GM12878 (cell line): ENCODE measurements at regions not wholly inside any gene's neighbourhood (a gene's known extent, or its start where the extent isn't known, plus 50 kb on each side); places are given as distances from the start of the nearest gene placed in this dataset.
A peak's percentile ranks its signal among the peaks of the same experiment; 100 is the strongest.

Experiments
- ATAC-seq: fragments of 200-7000 bp; cut with Tn5 transposase; 3 replicates; pipeline ENCODE4 v1.9.1; 2020; ENCODE audit warnings: mild to moderate bottlenecking, moderate library complexity
- BruUV-seq: library from RNA; stranded (reverse); fragments of 400-500 nt; replicated peaks from 2 replicates; lab custom pipeline; 2021; lab: Mats Ljungman, UMichigan
- CTCF ChIA-PET: fragments of 300-600 bp; sonication (Branson Sonifier 250); formaldehyde crosslinking; extraction: SDS; loops from one replicate; lab custom pipeline; 2021; ENCODE audit warnings: inconsistent platforms; lab: Yijun Ruan, JAX
- POLR2A ChIA-PET: fragments of 350-600 bp; formaldehyde crosslinking; extraction: SDS; loops from one replicate; lab custom pipeline; 2021; ENCODE audit warnings: inconsistent platforms; lab: Charles Lee
- RAD21 ChIA-PET: fragments of 300-600 bp; sonication (Branson Sonifier 250); formaldehyde crosslinking; loops from one replicate; lab custom pipeline; 2023; ENCODE audit warnings: antibody characterized with exemption; ENCODE audit not compliant: unreplicated experiment; lab: Charles Lee
- SMC1A ChIA-PET: fragments of 300-600 bp; sonication (Branson Sonifier 250); formaldehyde crosslinking; loops from one replicate; lab custom pipeline; 2023; ENCODE audit not compliant: unreplicated experiment, uncharacterized antibody; lab: Charles Lee
- DNase-seq: peaks from one replicate; pipeline ENCODE4 v3.0.0-alpha.2; 2011; ENCODE audit warnings: low read depth, low spot score
- FAIRE-seq: peaks from 3 replicates; lab custom pipeline; 2011; peaks lifted over from hg19 to GRCh38; lab: Jason Lieb, UNC
- H2AFZ ChIP-seq: 2 replicates; pipeline ENCODE4 v1.6.0; 2011; ENCODE audit warnings: low read depth, low read length, control low read depth; ENCODE audit not compliant: control insufficient read depth
- H3K27ac ChIP-seq: 2 replicates; pipeline ENCODE4 v1.5.1; 2011; ENCODE audit warnings: control low read depth; ENCODE audit not compliant: control insufficient read depth, insufficient read depth
- H3K27me3 ChIP-seq, 2 experiments: replicated peaks in 1 of 2; 2 replicates each; pipeline versions ENCODE4 v1.6.0 to v1.6.1; 2011; ENCODE audit warnings: low read length in 1 of 2; ENCODE audit not compliant: control insufficient read depth in 2 of 2, insufficient read depth in 2 of 2
- H3K36me3 ChIP-seq, 2 experiments: 2 replicates each; pipeline ENCODE4 v1.5.1; 2011; ENCODE audit warnings: low read length in 1 of 2; ENCODE audit not compliant: control insufficient read depth in 2 of 2, insufficient read depth in 2 of 2
- H3K4me1 ChIP-seq: 2 replicates; pipeline ENCODE4 v1.6.1; 2011; ENCODE audit warnings: mild to moderate bottlenecking, low read length, moderate library complexity, mixed read lengths; ENCODE audit not compliant: control insufficient read depth, insufficient read depth
- H3K4me2 ChIP-seq: 2 replicates; pipeline ENCODE4 v1.6.0; 2011; ENCODE audit warnings: control low read depth; ENCODE audit not compliant: control insufficient read depth, insufficient read depth
- H3K4me3 ChIP-seq: fragments of 200-600 bp; sonication (generic); 2 replicates; pipeline ENCODE4 v1.5.1; 2016
- H3K79me2 ChIP-seq: 2 replicates; pipeline ENCODE4 v1.6.0; 2011; ENCODE audit warnings: low read length; ENCODE audit not compliant: control insufficient read depth, insufficient read depth
- H3K9ac ChIP-seq: 2 replicates; pipeline ENCODE4 v1.8.0; 2011; ENCODE audit warnings: low read length, control low read depth, mixed read lengths; ENCODE audit not compliant: control insufficient read depth, insufficient read depth
- H3K9me3 ChIP-seq: replicated peaks from 3 replicates; pipeline ENCODE4 v1.5.1; 2011; ENCODE audit warnings: mild to moderate bottlenecking, low read length; ENCODE audit not compliant: control insufficient read depth, insufficient read depth
- H4K20me1 ChIP-seq: 2 replicates; pipeline ENCODE4 v1.6.0; 2011; ENCODE audit not compliant: control insufficient read depth, insufficient read depth
- BHLHE40 ChIP-seq, 2 experiments: fragments of 450-650 bp in 1 of 2; IDR thresholded peaks; 2 replicates each; pipeline ENCODE4 v1.6.1; 2011 to 2017; ENCODE audit warnings: low read depth in 2 of 2, borderline replicate concordance in 1 of 2, improper control_type of control experiment in 1 of 2, low read length in 1 of 2, mild to moderate bottlenecking in 1 of 2
- CHD1 ChIP-seq: IDR thresholded peaks from 2 replicates; pipeline ENCODE4 v1.6.1; 2012; ENCODE audit warnings: low read depth, low read length, improper control_type of control experiment
- CHD4 ChIP-seq: fragments of 200-600 bp; sonication (generic); IDR thresholded peaks from 2 replicates; pipeline ENCODE4 v1.6.1; 2016; ENCODE audit warnings: mild to moderate bottlenecking
- ETV6 ChIP-seq, 2 experiments: fragments of 450-650 bp in 1 of 2; IDR thresholded peaks in 1 of 2; conservative IDR thresholded peaks in 1 of 2; 2 replicates each; pipeline ENCODE4 v1.6.1; 2014; ENCODE audit warnings: antibody characterized with exemption in 1 of 2, borderline replicate concordance in 1 of 2, low read depth in 1 of 2, mild to moderate bottlenecking in 1 of 2, moderate library complexity in 1 of 2
- GABPA ChIP-seq: IDR thresholded peaks from 2 replicates; pipeline ENCODE4 v1.6.1; 2014; ENCODE audit warnings: antibody characterized with exemption, low read depth, mild to moderate bottlenecking, inconsistent platforms
- HCFC1 ChIP-seq: fragments of 150-350 bp; IDR thresholded peaks from 2 replicates; pipeline ENCODE4 v1.6.1; 2014; ENCODE audit warnings: low read length
- KDM1A ChIP-seq: fragments of 200-600 bp; sonication (generic); IDR thresholded peaks from 2 replicates; pipeline ENCODE4 v1.6.1; 2016; ENCODE audit warnings: borderline replicate concordance
- LARP7 ChIP-seq: fragments of 450-650 bp; IDR thresholded peaks from 2 replicates; pipeline ENCODE4 v1.6.1; 2017; ENCODE audit warnings: mild to moderate bottlenecking
- MEF2B ChIP-seq: fragments of 450-650 bp; IDR thresholded peaks from 2 replicates; pipeline ENCODE4 v1.6.1; 2018; ENCODE audit warnings: mild to moderate bottlenecking, moderate library complexity; ENCODE audit not compliant: partially characterized antibody, poor library complexity, severe bottlenecking
- MTA2 ChIP-seq: fragments of 450-650 bp; IDR thresholded peaks from 2 replicates; pipeline ENCODE4 v1.6.1; 2016; ENCODE audit warnings: low read depth, mild to moderate bottlenecking, moderate library complexity
- MTA3 ChIP-seq: IDR thresholded peaks from 2 replicates; pipeline ENCODE4 v1.6.1; 2012; ENCODE audit warnings: low read length, inconsistent platforms, borderline replicate concordance
- NFXL1 ChIP-seq: fragments of 450-650 bp; IDR thresholded peaks from 2 replicates; pipeline ENCODE4 v1.6.1; 2017; ENCODE audit warnings: antibody characterized with exemption, mild to moderate bottlenecking, borderline replicate concordance
- PML ChIP-seq: IDR thresholded peaks from 2 replicates; pipeline ENCODE4 v1.6.1; 2012; ENCODE audit warnings: low read length, inconsistent platforms
- POU2F2 ChIP-seq: IDR thresholded peaks from 3 replicates; pipeline ENCODE4 v1.6.1; 2011; ENCODE audit warnings: low read depth, mild to moderate bottlenecking, low read length, borderline replicate concordance
- SMARCA5 ChIP-seq: fragments of 450-650 bp; IDR thresholded peaks from 2 replicates; pipeline ENCODE4 v1.6.1; 2017; ENCODE audit warnings: mild to moderate bottlenecking
- SPI1 ChIP-seq: IDR thresholded peaks from 2 replicates; pipeline ENCODE4 v1.6.1; 2011; ENCODE audit warnings: low read depth, mild to moderate bottlenecking, low read length, moderate library complexity, borderline replicate concordance; ENCODE audit not compliant: insufficient read depth
- SREBF2 ChIP-seq: IDR thresholded peaks from 2 replicates; pipeline ENCODE4 v1.6.1; 2012; ENCODE audit warnings: mild to moderate bottlenecking, low read length
- in situ Hi-C: fragments of 300-500 bp; cut with MboI; formaldehyde crosslinking; loops from 9 replicates; pipeline ENCODE4 v1.14.3; 2018; ENCODE audit warnings: mixed read lengths
- intact Hi-C: fragments of 100-400 bp; cut with micrococcal nuclease; formaldehyde crosslinking; loops from one replicate; pipeline ENCODE4 v1.14.2; 2022; ENCODE audit not compliant: unreplicated experiment
- TF ChIP-seq, protein P1 (sequence below): IDR thresholded peaks from 2 replicates; pipeline ENCODE4 v1.6.1; 2012; ENCODE audit warnings: mild to moderate bottlenecking, low read depth, low read length
- TF ChIP-seq, protein P2 (sequence below): fragments of 450-650 bp; IDR thresholded peaks from 2 replicates; pipeline ENCODE4 v1.6.1; 2017; ENCODE audit warnings: low read depth, mild to moderate bottlenecking, moderate library complexity
- TF ChIP-seq, protein P3 (sequence below): fragments of 450-650 bp; IDR thresholded peaks from 2 replicates; pipeline ENCODE4 v1.6.1; 2014; ENCODE audit warnings: mild to moderate bottlenecking

DNA sequence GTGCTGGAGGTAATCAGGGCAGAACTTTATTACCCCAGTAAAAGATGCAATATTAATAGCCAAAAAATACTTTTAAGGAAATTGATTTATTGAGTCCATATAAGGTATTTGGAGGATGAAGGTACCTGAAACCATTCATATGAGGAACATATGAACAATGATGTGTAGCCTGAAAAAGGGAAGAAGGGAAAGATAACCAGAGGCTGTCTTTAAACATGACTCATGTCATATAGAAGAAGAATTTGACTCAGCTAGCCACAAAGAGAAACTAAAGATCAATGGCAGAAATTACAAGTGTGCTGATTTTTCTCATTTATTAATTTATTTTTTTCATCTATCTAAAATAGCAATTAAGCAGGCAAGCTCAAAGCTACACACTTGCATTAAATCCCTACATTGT, 136.2 kb upstream of the DUSP10 start:
- peaks cover 22% of the 10 kb centered on the region for H3K4me1 ChIP-seq
- intact Hi-C loops (loop anchor here (2.0 to 5.0 kb wide), 2 partner anchors 86 to 101 kb away; no protein-coding TSS in a partner anchor), in situ Hi-C loops (no loop called here)
- no peak overlapping the region for H2AFZ ChIP-seq
- ChIA-PET POLR2A (interaction anchor here (0.9 to 1.2 kb wide), 2 partner anchors 116 to 170 kb away, joined by 4 read pairs; no protein-coding TSS in a partner anchor), CTCF (interaction anchor here (1.2 to 1.8 kb wide), 6 partner anchors 10 to 292 kb away, joined by 3 to 8 read pairs (median 4); no protein-coding TSS in a partner anchor), SMC1A (interaction anchor here (0.9 to 3.3 kb wide), 23 partner anchors 8 to 400 kb away, joined by 3 to 9 read pairs (median 5); no protein-coding TSS in a partner anchor), RAD21 (interaction anchor here (0.8 to 1.8 kb wide), 4 partner anchors 14 to 114 kb away, joined by 3 to 8 read pairs (median 4); no protein-coding TSS in a partner anchor)
- no peak overlapping the region for H3K9ac ChIP-seq
- DNase-seq (peak; percentile 45), ATAC-seq (peak; percentile 78), FAIRE-seq (no peak)
- H3K27me3 ChIP-seq = no peaks in the 10 kb centered on the region
- no peaks in the 10 kb centered on the region for H3K79me2 ChIP-seq
- no peaks in the 10 kb centered on the region for H4K20me1 ChIP-seq
- H3K36me3 ChIP-seq = no peaks in the 10 kb centered on the region
- BruUV-seq = no TSS peak
- H3K4me2 ChIP-seq = peak overlapping the region; percentile 33; the same call in 1 of the 2 replicates
- H3K9me3 ChIP-seq = no peaks in the 10 kb centered on the region
- peak overlapping the region; percentile 18; the same call in 1 of the 2 replicates for H3K27ac ChIP-seq
- H3K4me3 ChIP-seq = no peak overlapping the region
- TF ChIP-seq SPI1 (peak; percentile 60; the same call in 1 of the 2 replicates), SMARCA5 (no peak), PML (0 out of 2 replicates have a peak, but pooled peaks have one; percentile 29), MTA2 (peak; percentile 81), POU2F2 (no peak), CHD4 (no peak), HCFC1 (no peak), LARP7 (no peak), SREBF2 (no peak), ETV6 (conservative IDR thresholded peaks at IDR 0.05 in 1 of 2, IDR thresholded peaks at IDR 0.05 in 1 of 2; ENCODE audit: borderline replicate concordance in 1 of 2, low read depth in 1 of 2) (no peak), BHLHE40 (IDR thresholded peaks at IDR 0.05; ENCODE audit: borderline replicate concordance in 1 of 2, low read depth in 2 of 2, low read length in 1 of 2) (peak in 1 of 2 experiments; percentile 45; a peak in 1 of 4 replicates), CHD1 (no peak), MTA3 (0 out of 2 replicates have a peak, but pooled peaks have one; percentile 33), NFXL1 (no peak), GABPA (no peak), KDM1A (no peak), MEF2B (peak; percentile 14)
- TF ChIP-seq, protein P1, sequence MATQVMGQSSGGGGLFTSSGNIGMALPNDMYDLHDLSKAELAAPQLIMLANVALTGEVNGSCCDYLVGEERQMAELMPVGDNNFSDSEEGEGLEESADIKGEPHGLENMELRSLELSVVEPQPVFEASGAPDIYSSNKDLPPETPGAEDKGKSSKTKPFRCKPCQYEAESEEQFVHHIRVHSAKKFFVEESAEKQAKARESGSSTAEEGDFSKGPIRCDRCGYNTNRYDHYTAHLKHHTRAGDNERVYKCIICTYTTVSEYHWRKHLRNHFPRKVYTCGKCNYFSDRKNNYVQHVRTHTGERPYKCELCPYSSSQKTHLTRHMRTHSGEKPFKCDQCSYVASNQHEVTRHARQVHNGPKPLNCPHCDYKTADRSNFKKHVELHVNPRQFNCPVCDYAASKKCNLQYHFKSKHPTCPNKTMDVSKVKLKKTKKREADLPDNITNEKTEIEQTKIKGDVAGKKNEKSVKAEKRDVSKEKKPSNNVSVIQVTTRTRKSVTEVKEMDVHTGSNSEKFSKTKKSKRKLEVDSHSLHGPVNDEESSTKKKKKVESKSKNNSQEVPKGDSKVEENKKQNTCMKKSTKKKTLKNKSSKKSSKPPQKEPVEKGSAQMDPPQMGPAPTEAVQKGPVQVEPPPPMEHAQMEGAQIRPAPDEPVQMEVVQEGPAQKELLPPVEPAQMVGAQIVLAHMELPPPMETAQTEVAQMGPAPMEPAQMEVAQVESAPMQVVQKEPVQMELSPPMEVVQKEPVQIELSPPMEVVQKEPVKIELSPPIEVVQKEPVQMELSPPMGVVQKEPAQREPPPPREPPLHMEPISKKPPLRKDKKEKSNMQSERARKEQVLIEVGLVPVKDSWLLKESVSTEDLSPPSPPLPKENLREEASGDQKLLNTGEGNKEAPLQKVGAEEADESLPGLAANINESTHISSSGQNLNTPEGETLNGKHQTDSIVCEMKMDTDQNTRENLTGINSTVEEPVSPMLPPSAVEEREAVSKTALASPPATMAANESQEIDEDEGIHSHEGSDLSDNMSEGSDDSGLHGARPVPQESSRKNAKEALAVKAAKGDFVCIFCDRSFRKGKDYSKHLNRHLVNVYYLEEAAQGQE = no peak
- TF ChIP-seq, protein P2, sequence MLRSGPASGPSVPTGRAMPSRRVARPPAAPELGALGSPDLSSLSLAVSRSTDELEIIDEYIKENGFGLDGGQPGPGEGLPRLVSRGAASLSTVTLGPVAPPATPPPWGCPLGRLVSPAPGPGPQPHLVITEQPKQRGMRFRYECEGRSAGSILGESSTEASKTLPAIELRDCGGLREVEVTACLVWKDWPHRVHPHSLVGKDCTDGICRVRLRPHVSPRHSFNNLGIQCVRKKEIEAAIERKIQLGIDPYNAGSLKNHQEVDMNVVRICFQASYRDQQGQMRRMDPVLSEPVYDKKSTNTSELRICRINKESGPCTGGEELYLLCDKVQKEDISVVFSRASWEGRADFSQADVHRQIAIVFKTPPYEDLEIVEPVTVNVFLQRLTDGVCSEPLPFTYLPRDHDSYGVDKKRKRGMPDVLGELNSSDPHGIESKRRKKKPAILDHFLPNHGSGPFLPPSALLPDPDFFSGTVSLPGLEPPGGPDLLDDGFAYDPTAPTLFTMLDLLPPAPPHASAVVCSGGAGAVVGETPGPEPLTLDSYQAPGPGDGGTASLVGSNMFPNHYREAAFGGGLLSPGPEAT = peak; percentile 74; the same call in 1 of the 2 replicates
- TF ChIP-seq, protein P3, sequence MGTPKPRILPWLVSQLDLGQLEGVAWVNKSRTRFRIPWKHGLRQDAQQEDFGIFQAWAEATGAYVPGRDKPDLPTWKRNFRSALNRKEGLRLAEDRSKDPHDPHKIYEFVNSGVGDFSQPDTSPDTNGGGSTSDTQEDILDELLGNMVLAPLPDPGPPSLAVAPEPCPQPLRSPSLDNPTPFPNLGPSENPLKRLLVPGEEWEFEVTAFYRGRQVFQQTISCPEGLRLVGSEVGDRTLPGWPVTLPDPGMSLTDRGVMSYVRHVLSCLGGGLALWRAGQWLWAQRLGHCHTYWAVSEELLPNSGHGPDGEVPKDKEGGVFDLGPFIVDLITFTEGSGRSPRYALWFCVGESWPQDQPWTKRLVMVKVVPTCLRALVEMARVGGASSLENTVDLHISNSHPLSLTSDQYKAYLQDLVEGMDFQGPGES = no peak
